ENCODE measurements at regions not wholly inside any gene's neighbourhood (a gene's known extent, or its start where the extent isn't known, plus 50 kb on each side); places are given as distances from the start of the nearest gene placed in this dataset.

DNA sequence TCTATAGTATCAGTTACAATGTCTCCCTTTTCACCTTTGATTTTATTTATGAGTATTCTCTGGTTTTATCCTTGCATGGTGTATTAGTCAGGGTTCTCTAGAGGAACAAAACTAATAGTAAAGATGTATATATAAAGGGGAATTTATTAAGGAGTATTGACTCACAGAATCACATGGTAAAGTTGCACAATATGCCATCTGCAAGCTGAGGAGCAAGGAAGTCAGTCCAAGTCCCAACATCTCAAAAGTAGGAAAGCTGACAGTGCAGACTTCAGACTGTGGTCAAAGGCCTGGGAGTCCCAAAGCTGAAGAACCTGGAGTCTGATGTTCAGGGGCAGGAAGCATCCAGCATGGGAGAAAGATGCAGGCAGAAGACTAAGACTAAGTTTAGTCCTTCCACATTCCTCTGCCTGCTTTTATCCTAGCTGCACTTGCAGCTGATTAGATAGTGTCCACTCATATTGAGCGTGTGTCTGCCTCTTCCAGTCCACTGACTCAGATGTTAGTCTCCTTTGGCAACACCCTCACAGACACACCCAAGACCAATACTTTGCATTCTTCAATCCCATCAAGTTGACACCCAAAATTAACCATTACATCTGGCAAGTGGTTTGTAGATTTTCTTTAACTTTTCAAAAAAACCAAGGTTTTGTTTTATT is 308.0 kb upstream of the LMO3 start:
- H3K36me3 Mint-ChIP-seq = no peaks in the 10 kb centered on the region
- H3K4me1 Mint-ChIP-seq = no peaks in the 10 kb centered on the region
- peaks cover 0 to 30% (median 14%) of the 10 kb centered on the region in 11 donors for H3K9me3 Mint-ChIP-seq
- intact Hi-C loops (cut with micrococcal nuclease) = no loop called here
- H3K4me3 ChIP-seq (ENCODE audit: low read length) = no peak overlapping the region
- no peaks in the 10 kb centered on the region for H3K36me3 ChIP-seq (ENCODE audit: control insufficient read depth in 2 of 3, insufficient read depth in 3 of 3, low read length in 3 of 3)
- H3K27ac ChIP-seq (ENCODE audit: low read depth, low read length) = no peak overlapping the region
- ATAC-seq (no peak), DNase-seq (no peak)
- no peaks in the 10 kb centered on the region for H3K4me1 ChIP-seq (ENCODE audit: control insufficient read depth in 2 of 2, insufficient read depth in 2 of 2, low read length in 2 of 2)
- H3K27ac Mint-ChIP-seq = no peak overlapping the region
- POLR2A ChIA-PET = no interaction called here
- H3K27me3 ChIP-seq (ENCODE audit: control insufficient read depth in 2 of 2, insufficient read depth in 2 of 2, low read length in 2 of 2) = no peaks in the 10 kb centered on the region
- no peak overlapping the region for H3K4me3 Mint-ChIP-seq
- H3K9me3 ChIP-seq (ENCODE audit: control insufficient read depth in 2 of 3, low read length in 3 of 3) = no peaks in the 10 kb centered on the region
- no peaks in the 10 kb centered on the region for H3K27me3 Mint-ChIP-seq
- CTCF ChIA-PET = no interaction called here

DNA sequence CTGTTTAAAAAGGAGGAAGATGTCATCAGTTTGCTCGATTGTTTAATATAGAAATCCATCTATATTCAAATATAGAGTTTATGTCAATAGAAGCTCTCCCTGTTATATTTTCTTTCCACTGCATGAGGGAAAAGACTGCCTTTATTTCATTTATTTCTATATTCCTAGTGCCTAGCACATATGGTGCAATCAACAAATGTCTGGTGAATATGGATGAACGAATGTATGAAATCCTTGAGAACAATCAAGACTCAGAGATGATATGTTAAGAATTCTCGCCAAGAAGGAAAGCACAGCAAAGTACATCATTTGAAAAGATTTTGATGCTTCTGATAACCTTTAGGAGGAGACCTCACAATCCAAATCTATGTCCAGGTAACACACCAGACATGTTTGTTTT is 296.0 kb upstream of the LMO3 start:
- H3K27me3 ChIP-seq (ENCODE audit: control insufficient read depth in 2 of 2, insufficient read depth in 2 of 2, low read length in 2 of 2) = no peaks in the 10 kb centered on the region
- Mint-ChIP-seq H3K27ac (no peak overlapping the region), H3K27me3 (no peaks in the 10 kb centered on the region), H3K4me3 (no peak overlapping the region), H3K4me1 (no peaks in the 10 kb centered on the region), H3K9me3 (peaks cover 0 to 20% (median 12%) of the 10 kb centered on the region in 11 donors), H3K36me3 (peaks cover 0 to 4% (median 0%) of the 10 kb centered on the region in 5 donors)
- no peak for DNase-seq
- no peaks in the 10 kb centered on the region for H3K4me1 ChIP-seq (ENCODE audit: control insufficient read depth in 2 of 2, insufficient read depth in 2 of 2, low read length in 2 of 2)
- no peak for ATAC-seq
- ChIA-PET CTCF (no interaction called here), POLR2A (no interaction called here)
- H3K4me3 ChIP-seq (ENCODE audit: low read length) = no peak overlapping the region
- intact Hi-C loops (cut with micrococcal nuclease) = no loop called here
- no peaks in the 10 kb centered on the region for H3K9me3 ChIP-seq (ENCODE audit: control insufficient read depth in 2 of 3, low read length in 3 of 3)
- no peak overlapping the region for H3K27ac ChIP-seq (ENCODE audit: low read depth, low read length)
- H3K36me3 ChIP-seq (ENCODE audit: control insufficient read depth in 2 of 3, insufficient read depth in 3 of 3, low read length in 3 of 3) = no peaks in the 10 kb centered on the region

DNA sequence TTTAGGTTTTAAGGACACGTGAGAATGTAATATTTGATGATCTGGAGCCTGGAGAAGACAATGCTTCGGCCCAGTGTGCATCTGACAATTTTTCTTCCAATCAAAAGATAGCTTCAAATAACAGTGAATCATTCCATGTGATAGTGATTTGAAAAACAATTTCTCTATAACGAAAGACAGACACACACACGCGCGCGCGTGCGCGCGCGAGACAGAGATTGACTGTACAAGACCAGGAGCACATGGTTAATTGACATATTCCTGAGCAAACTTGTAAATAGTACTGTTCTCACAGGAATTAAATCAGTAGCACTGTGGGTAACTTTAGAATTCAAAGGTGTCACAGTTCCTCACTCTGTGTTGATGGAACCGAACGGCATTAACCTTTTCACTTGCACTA is 287.5 kb upstream of the LMO3 start:
- no peaks in the 10 kb centered on the region for H3K27me3 Mint-ChIP-seq
- H3K36me3 ChIP-seq (ENCODE audit: control insufficient read depth in 2 of 3, insufficient read depth in 3 of 3, low read length in 3 of 3) = no peaks in the 10 kb centered on the region
- H3K27me3 ChIP-seq (ENCODE audit: control insufficient read depth in 2 of 2, insufficient read depth in 2 of 2, low read length in 2 of 2) = no peaks in the 10 kb centered on the region
- no peaks in the 10 kb centered on the region for H3K36me3 Mint-ChIP-seq
- no peaks in the 10 kb centered on the region for H3K4me1 Mint-ChIP-seq
- peaks cover 0 to 35% (median 7%) of the 10 kb centered on the region in 11 donors for H3K9me3 Mint-ChIP-seq
- no peak overlapping the region for H3K27ac ChIP-seq (ENCODE audit: low read depth, low read length)
- CTCF ChIA-PET = no interaction called here
- H3K4me1 ChIP-seq (ENCODE audit: control insufficient read depth in 2 of 2, insufficient read depth in 2 of 2, low read length in 2 of 2) = no peaks in the 10 kb centered on the region
- no peak overlapping the region for H3K4me3 Mint-ChIP-seq
- no peak overlapping the region for H3K27ac Mint-ChIP-seq
- H3K4me3 ChIP-seq (ENCODE audit: low read length) = no peak overlapping the region
- intact Hi-C loops (cut with micrococcal nuclease) = no loop called here
- H3K9me3 ChIP-seq (ENCODE audit: control insufficient read depth in 2 of 3, low read length in 3 of 3) = peaks cover 0 to 4% (median 0%) of the 10 kb centered on the region in 3 experiments
- POLR2A ChIA-PET = no interaction called here
- ATAC-seq (no peak), DNase-seq (no peak)

DNA sequence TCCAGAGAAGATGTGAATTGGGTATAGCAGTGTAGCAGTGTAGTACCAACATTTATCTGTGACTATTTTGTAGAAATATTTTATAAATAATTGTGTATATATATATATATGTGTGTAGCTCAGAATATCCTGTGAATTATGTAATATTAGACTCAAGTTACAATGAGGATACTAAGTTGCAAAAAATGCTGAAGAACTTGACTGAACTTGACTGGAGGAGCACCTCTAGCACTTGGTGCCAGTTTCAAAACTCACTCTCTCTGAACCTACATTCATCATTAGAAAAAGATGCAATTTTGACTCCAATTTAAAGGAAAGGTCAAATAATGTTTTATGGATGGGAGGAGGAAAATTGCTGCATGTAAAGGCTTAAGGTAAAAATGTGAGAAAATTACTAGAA is 285.7 kb upstream of the LMO3 start:
- intact Hi-C loops (cut with micrococcal nuclease) = no loop called here
- H3K36me3 Mint-ChIP-seq = no peaks in the 10 kb centered on the region
- peaks cover 0 to 4% (median 0%) of the 10 kb centered on the region in 3 experiments for H3K9me3 ChIP-seq (ENCODE audit: control insufficient read depth in 2 of 3, low read length in 3 of 3)
- CTCF ChIA-PET = no interaction called here
- H3K27me3 ChIP-seq (ENCODE audit: control insufficient read depth in 2 of 2, insufficient read depth in 2 of 2, low read length in 2 of 2) = no peaks in the 10 kb centered on the region
- H3K27ac ChIP-seq (ENCODE audit: low read depth, low read length) = no peak overlapping the region
- no peak overlapping the region for H3K4me3 ChIP-seq (ENCODE audit: low read length)
- H3K36me3 ChIP-seq (ENCODE audit: control insufficient read depth in 2 of 3, insufficient read depth in 3 of 3, low read length in 3 of 3) = no peaks in the 10 kb centered on the region
- POLR2A ChIA-PET = no interaction called here
- ATAC-seq (no peak), DNase-seq (no peak)
- H3K9me3 Mint-ChIP-seq = peaks cover 6 to 39% (median 14%) of the 10 kb centered on the region in 11 donors
- no peak overlapping the region for H3K4me3 Mint-ChIP-seq
- H3K4me1 ChIP-seq (ENCODE audit: control insufficient read depth in 2 of 2, insufficient read depth in 2 of 2, low read length in 2 of 2) = no peaks in the 10 kb centered on the region
- peaks cover 0 to 2% (median 0%) of the 10 kb centered on the region in 7 donors for H3K4me1 Mint-ChIP-seq
- H3K27me3 Mint-ChIP-seq = no peaks in the 10 kb centered on the region
- H3K27ac Mint-ChIP-seq = no peak overlapping the region

DNA sequence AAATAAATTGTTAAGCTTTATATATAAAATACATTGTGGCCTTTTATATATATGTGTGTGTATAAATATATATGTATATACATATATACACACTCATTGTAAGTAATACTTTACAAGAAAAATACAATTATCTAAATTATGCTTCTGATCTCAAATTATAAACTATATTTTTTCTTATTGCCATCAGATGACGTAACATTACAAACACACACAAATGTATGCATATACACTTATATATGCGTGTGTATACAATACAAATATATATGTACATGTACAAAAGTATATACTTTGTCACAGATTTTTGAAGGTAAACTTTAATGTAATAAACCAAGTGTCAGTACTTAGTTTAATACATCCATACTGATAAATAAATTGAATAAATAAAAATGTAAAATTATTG is 278.9 kb upstream of the LMO3 start:
- intact Hi-C loops (cut with micrococcal nuclease) = no loop called here
- no peaks in the 10 kb centered on the region for H3K36me3 Mint-ChIP-seq
- POLR2A ChIA-PET = no interaction called here
- H3K4me3 Mint-ChIP-seq = no peak overlapping the region
- Histone ChIP-seq H3K4me1 (ENCODE audit: control insufficient read depth in 2 of 2, insufficient read depth in 2 of 2, low read length in 2 of 2) (no peaks in the 10 kb centered on the region), H3K4me3 (ENCODE audit: low read length) (no peak overlapping the region), H3K27ac (ENCODE audit: low read depth, low read length) (no peak overlapping the region), H3K9me3 (ENCODE audit: control insufficient read depth in 2 of 3, low read length in 3 of 3) (no peaks in the 10 kb centered on the region), H3K36me3 (ENCODE audit: control insufficient read depth in 2 of 3, insufficient read depth in 3 of 3, low read length in 3 of 3) (no peaks in the 10 kb centered on the region), H3K27me3 (ENCODE audit: control insufficient read depth in 2 of 2, insufficient read depth in 2 of 2, low read length in 2 of 2) (no peaks in the 10 kb centered on the region)
- H3K27me3 Mint-ChIP-seq = no peaks in the 10 kb centered on the region
- CTCF ChIA-PET = no interaction called here
- H3K4me1 Mint-ChIP-seq = peaks cover 0 to 2% (median 0%) of the 10 kb centered on the region in 7 donors
- peaks cover 5 to 41% (median 10%) of the 10 kb centered on the region in 11 donors for H3K9me3 Mint-ChIP-seq
- H3K27ac Mint-ChIP-seq = no peak overlapping the region
- ATAC-seq = no peak
- DNase-seq = no peak

DNA sequence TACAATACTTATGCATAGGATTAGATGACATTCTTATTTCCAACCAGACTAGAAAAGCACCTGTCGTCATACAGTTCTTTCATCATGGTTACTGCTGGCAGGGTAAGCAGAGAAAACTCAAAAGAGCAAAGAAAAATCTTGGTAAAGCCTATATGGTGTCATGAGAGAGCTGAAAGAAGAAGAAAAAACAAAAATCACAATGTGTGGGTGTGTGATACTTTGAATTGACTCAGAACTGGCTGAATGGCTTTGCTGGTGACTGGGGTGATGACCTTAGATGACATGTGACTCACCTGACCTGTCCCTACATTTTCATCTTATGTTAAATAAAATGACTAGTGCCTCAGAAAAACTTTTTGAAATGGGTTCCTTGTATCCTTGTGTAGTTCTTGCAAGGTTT is 278.1 kb upstream of the LMO3 start:
- peaks cover 4 to 35% (median 9%) of the 10 kb centered on the region in 11 donors for H3K9me3 Mint-ChIP-seq
- DNase-seq = no peak
- intact Hi-C loops (cut with micrococcal nuclease) = no loop called here
- H3K27me3 Mint-ChIP-seq = no peaks in the 10 kb centered on the region
- H3K9me3 ChIP-seq (ENCODE audit: control insufficient read depth in 2 of 3, low read length in 3 of 3) = no peaks in the 10 kb centered on the region
- no peaks in the 10 kb centered on the region for H3K36me3 Mint-ChIP-seq
- H3K36me3 ChIP-seq (ENCODE audit: control insufficient read depth in 2 of 3, insufficient read depth in 3 of 3, low read length in 3 of 3) = no peaks in the 10 kb centered on the region
- H3K4me3 ChIP-seq (ENCODE audit: low read length) = no peak overlapping the region
- no peaks in the 10 kb centered on the region for H3K4me1 ChIP-seq (ENCODE audit: control insufficient read depth in 2 of 2, insufficient read depth in 2 of 2, low read length in 2 of 2)
- no peak overlapping the region for H3K27ac ChIP-seq (ENCODE audit: low read depth, low read length)
- peaks cover 0 to 2% (median 0%) of the 10 kb centered on the region in 7 donors for H3K4me1 Mint-ChIP-seq
- ChIA-PET CTCF (no interaction called here), POLR2A (no interaction called here)
- ATAC-seq = no peak
- H3K27ac Mint-ChIP-seq = no peak overlapping the region
- no peaks in the 10 kb centered on the region for H3K27me3 ChIP-seq (ENCODE audit: control insufficient read depth in 2 of 2, insufficient read depth in 2 of 2, low read length in 2 of 2)
- H3K4me3 Mint-ChIP-seq = no peak overlapping the region

DNA sequence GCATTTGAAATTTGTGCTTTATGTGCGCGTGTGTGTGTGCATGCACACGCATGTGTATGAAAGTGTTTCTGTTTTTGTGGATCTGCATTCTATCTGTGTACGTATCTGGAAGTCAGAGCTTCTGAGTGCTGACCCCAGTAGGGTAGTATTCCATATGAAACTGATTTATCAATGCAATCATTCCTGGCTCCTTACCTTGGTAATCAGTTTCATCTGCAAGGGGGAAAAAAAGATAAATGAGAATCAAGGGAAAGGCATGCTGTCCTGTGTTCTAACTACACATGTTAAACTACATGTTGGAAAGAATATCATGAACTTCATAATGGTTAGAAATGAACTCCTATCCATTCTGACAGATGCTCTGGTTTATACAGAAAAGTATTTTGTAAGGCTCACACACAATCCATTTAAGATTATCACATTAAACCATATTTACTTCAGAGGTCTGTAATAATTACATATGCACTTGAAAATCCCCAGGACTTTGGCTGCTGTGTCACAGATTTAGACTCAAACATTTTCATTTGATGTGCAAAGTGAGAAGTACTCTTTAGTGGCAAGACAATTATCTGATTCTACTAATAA is 276.1 kb upstream of the LMO3 start:
- DNase-seq (no peak), ATAC-seq (no peak)
- ChIA-PET CTCF (no interaction called here), POLR2A (no interaction called here)
- H3K36me3 ChIP-seq (ENCODE audit: control insufficient read depth in 2 of 3, insufficient read depth in 3 of 3, low read length in 3 of 3) = no peaks in the 10 kb centered on the region
- Mint-ChIP-seq H3K36me3 (no peaks in the 10 kb centered on the region), H3K27ac (no peak overlapping the region), H3K9me3 (peaks cover 0 to 16% (median 1%) of the 10 kb centered on the region in 11 donors), H3K27me3 (no peaks in the 10 kb centered on the region), H3K4me1 (no peaks in the 10 kb centered on the region), H3K4me3 (no peak overlapping the region)
- no peak overlapping the region for H3K27ac ChIP-seq (ENCODE audit: low read depth, low read length)
- intact Hi-C loops (cut with micrococcal nuclease) = no loop called here
- no peaks in the 10 kb centered on the region for H3K4me1 ChIP-seq (ENCODE audit: control insufficient read depth in 2 of 2, insufficient read depth in 2 of 2, low read length in 2 of 2)
- no peak overlapping the region for H3K4me3 ChIP-seq (ENCODE audit: low read length)
- no peaks in the 10 kb centered on the region for H3K27me3 ChIP-seq (ENCODE audit: control insufficient read depth in 2 of 2, insufficient read depth in 2 of 2, low read length in 2 of 2)
- no peaks in the 10 kb centered on the region for H3K9me3 ChIP-seq (ENCODE audit: control insufficient read depth in 2 of 3, low read length in 3 of 3)
